AG10803 (cell line): ENCODE measurements at regions not wholly inside any gene's neighbourhood (a gene's known extent, or its start where the extent isn't known, plus 50 kb on each side); places are given as distances from the start of the nearest gene placed in this dataset.

Source experiments
- DNase-seq: peaks from one replicate; pipeline ENCODE4 v3.0.0; 2010; ENCODE audit warnings: low read depth
- H3K4me3 ChIP-seq: 2 replicates; pipeline ENCODE4 v1.5.1; 2011; ENCODE audit warnings: mild to moderate bottlenecking, low read length, control low read depth
- TF ChIP-seq, protein P1 (sequence below): conservative IDR thresholded peaks from 2 replicates; pipeline ENCODE4 v1.5.1; 2011; ENCODE audit warnings: mild to moderate bottlenecking, low read length, control low read depth, inconsistent platforms

DNA sequence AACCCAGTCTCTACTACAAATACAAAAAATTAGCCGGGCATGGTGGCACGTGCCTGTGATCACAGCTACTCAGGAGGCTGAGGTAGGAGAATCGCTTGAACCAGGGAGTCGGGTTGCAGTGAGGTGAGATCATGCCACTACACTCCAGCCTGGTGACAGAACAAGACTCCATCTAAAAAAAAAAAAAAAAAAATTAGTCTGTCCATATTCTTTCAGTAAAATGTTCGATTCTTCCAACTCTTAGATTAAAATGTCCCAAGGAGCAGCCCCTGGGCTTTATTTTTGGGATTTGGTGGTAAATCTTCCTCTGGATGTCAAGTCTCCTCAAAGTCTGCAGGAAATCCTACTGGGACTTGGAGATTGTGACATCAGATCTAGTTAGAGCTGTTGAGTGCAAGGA, 101.0 kb upstream of the EEF1E1 start:
- TF ChIP-seq, protein P1, sequence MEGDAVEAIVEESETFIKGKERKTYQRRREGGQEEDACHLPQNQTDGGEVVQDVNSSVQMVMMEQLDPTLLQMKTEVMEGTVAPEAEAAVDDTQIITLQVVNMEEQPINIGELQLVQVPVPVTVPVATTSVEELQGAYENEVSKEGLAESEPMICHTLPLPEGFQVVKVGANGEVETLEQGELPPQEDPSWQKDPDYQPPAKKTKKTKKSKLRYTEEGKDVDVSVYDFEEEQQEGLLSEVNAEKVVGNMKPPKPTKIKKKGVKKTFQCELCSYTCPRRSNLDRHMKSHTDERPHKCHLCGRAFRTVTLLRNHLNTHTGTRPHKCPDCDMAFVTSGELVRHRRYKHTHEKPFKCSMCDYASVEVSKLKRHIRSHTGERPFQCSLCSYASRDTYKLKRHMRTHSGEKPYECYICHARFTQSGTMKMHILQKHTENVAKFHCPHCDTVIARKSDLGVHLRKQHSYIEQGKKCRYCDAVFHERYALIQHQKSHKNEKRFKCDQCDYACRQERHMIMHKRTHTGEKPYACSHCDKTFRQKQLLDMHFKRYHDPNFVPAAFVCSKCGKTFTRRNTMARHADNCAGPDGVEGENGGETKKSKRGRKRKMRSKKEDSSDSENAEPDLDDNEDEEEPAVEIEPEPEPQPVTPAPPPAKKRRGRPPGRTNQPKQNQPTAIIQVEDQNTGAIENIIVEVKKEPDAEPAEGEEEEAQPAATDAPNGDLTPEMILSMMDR: no peak
- DNase-seq: no peak
- no peak overlapping the region for H3K4me3 ChIP-seq

DNA sequence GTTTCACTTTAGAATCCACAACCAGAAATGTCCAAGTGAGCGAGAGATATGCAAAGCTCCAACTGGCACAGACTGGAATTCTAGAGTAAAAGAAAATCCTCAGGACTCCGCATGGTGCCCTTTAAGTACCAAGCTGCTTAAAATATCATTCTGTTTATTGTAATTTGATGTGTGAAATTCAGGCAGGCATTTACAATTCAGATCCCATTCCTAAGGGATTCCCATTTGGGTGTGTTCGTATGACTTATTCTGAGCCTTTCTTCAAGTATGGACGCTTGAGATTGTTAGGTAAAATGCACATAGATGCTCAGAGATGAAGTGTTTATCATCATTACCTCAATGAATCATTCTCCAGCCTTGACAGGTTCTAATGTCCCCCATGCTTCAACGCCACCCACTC, 99.3 kb upstream of the EEF1E1 start:
- TF ChIP-seq, protein P1: no peak
- no peak for DNase-seq

DNA sequence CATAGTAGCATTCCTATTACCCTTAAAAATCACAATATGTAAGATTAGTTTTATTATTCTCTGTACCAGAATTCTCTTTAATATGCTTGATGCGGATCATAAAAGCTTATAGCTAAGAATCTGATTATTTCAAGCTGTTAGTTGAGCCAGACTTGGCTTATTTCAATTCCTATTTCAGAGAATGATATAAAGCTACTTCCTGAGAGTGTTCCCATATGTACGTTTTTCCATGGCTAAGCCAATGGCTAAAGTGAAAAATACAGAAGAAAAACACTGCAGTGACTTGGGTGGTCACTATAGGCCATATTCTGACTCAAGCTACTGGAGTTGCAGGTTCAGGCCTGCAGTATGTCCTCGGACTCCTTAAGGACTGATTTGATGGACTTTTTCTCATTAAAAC, 97.9 kb upstream of the EEF1E1 start:
- H3K4me3 ChIP-seq: no peak overlapping the region
- DNase-seq: no peak
- TF ChIP-seq, protein P1: no peak

More for the DNA sequence above, 99.3 kb upstream of the EEF1E1 start:
- H3K4me3 ChIP-seq: no peak overlapping the region

DNA sequence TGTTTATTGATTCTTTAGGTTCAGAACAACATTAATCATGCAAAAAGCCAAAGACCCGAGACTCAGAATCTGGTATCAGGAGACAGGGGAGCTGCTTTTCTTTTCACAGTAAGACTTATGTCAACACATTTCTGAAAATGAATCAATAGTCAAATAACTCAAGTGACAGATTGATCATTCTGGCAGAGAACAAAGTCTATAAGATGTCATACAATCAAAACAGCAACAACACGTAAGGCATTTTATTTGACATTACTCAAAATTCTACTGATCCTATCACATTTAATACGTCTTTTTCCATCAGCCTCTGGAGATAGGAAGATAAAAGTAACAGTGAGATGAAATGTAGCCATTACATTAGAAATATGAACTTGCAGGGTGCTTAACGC, 93.4 kb upstream of the EEF1E1 start:
- TF ChIP-seq, protein P1: no peak
- no peak for DNase-seq
- no peak overlapping the region for H3K4me3 ChIP-seq

DNA sequence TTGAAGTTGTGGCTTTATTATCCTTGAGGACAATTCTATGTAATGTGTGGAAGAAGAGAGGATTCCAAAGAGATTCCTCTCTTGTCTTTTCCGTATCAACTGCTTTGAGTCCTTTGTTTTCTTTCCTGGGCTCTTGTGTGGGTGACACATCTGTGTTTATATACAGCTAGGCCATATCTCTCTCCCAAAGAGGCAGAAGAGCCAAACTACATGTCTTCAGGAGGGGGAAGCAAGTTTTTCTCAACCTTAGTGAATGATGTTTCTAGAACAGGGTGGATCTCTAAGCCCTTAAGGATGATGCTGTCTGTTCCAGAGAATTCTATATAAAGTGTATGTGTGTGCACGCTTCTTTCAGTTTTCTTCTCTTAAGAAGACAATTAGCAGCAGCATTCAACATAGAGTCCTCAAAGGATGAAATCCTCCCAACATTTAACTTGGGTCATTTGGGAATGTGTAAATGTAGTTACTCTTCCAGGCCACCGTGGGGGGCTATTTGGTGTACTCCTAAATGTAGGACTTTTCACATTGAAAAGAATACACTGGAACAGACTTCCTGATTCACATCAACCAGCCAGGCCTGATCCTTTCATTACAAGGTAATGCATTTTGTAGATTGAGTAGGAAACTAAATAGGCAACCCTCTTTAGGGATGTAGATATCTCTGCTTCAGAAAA, 92.8 kb upstream of the EEF1E1 start:
- DNase-seq: no peak
- H3K4me3 ChIP-seq: no peak overlapping the region
- TF ChIP-seq, protein P1: no peak

DNA sequence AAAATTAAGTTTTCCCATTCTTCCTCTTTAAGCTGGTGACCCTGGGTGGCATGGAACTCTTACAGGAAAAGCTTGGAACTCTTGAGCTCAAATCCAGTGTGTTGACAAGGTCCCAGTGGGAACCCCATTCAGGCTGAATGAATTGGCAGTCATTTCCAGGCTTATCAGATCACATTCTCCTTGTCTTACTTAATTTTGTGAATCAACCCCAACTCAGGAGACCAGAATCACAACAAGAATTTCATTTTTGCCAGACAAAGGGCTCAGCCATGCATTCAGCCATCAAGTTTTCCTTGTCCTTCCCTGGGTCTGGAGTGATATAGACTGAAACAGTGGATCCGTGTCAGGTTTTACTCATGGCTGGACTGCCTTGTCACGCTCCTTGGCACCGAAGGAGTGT, 92.1 kb upstream of the EEF1E1 start:
- no peak overlapping the region for H3K4me3 ChIP-seq
- no peak for DNase-seq
- TF ChIP-seq, protein P1: no peak

DNA sequence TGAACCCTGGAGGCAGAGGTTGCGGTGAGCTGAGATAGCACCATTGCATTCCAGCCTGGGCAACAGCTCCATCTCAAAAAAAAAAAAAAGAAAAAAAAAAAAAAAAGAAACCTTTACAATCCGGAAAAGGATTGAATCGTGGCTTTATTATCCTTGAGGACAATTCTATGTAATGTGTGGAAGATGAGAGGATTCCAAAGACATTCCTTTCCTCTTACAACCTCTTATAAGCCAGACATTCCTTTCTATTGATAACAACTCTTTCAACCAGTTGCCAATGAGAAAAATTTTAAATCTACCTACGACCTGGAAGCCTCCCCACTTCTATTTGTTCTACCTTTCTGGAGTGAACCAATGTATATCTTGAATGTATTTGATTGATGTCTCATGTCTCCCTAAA, 91.2 kb upstream of the EEF1E1 start:
- TF ChIP-seq, protein P1: no peak
- no peak overlapping the region for H3K4me3 ChIP-seq
- peak; percentile 42 for DNase-seq
